Fibroblast of lung (primary cell): ENCODE measurements at regions not wholly inside any gene's neighbourhood (a gene's known extent, or its start where the extent isn't known, plus 50 kb on each side); places are given as distances from the start of the nearest gene placed in this dataset.

Experiments
- EZH2 ChIP-seq: IDR thresholded peaks from 2 replicates; pipeline ENCODE4 v1.5.1; 2012; ENCODE audit warnings: low read length, control low read depth, mild to moderate bottlenecking; ENCODE audit errors: missing control alignments
- TF ChIP-seq, protein P1 (sequence below), 2 donors: IDR thresholded peaks in 1 of 2; conservative IDR thresholded peaks in 1 of 2; 1 replicate in 1 of 2; 2 replicates in 1 of 2; pipeline ENCODE4 v1.5.1; 2011 to 2012; ENCODE audit warnings: low read length in 2 of 2, control low read depth in 1 of 2, inconsistent platforms in 1 of 2, low read depth in 1 of 2, mild to moderate bottlenecking in 1 of 2

DNA sequence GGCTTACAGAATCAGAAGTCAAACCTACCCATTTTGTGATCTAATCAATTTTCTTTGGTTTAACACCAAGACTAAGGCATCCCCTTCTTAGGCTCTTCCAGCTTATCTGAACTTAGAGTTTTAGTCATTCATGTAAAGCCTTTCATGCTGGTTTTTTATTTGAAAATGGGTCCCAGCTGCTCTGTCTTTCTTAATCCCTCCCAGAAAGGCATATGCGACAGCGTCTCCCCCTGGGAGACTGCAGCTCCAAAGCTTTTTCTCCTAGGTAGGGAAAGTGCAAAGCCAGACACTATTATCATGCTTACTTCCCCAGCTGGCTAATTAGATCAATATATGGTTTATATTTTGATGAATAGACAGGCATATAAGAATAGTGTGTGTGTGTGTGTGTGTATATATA lies 96.6 kb upstream of the E2F7 start:
- TF ChIP-seq, protein P1, sequence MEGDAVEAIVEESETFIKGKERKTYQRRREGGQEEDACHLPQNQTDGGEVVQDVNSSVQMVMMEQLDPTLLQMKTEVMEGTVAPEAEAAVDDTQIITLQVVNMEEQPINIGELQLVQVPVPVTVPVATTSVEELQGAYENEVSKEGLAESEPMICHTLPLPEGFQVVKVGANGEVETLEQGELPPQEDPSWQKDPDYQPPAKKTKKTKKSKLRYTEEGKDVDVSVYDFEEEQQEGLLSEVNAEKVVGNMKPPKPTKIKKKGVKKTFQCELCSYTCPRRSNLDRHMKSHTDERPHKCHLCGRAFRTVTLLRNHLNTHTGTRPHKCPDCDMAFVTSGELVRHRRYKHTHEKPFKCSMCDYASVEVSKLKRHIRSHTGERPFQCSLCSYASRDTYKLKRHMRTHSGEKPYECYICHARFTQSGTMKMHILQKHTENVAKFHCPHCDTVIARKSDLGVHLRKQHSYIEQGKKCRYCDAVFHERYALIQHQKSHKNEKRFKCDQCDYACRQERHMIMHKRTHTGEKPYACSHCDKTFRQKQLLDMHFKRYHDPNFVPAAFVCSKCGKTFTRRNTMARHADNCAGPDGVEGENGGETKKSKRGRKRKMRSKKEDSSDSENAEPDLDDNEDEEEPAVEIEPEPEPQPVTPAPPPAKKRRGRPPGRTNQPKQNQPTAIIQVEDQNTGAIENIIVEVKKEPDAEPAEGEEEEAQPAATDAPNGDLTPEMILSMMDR (conservative IDR thresholded peaks at IDR 0.05 in 1 of 2, IDR thresholded peaks at IDR 0.05 in 1 of 2; ENCODE audit: low read depth in 1 of 2, low read length in 2 of 2): no peak
- TF ChIP-seq EZH2: no peak
